H1 (cell line): ENCODE measurements at regions not wholly inside any gene's neighbourhood (a gene's known extent, or its start where the extent isn't known, plus 50 kb on each side); places are given as distances from the start of the nearest gene placed in this dataset.

Experiments
- TAF1 ChIP-seq: IDR thresholded peaks from 2 replicates; pipeline ENCODE4 v1.6.1; 2011; ENCODE audit warnings: mild to moderate bottlenecking, low read depth, low read length

- TF ChIP-seq TAF1: no peak
These were observed 246.7 kb downstream of the PTPRU start (continued) for GRCh38 chr1:29482991-29483390.
